SJCRH30 (cell line): ENCODE measurements at regions not wholly inside any gene's neighbourhood (a gene's known extent, or its start where the extent isn't known, plus 50 kb on each side); places are given as distances from the start of the nearest gene placed in this dataset.

ENCODE experiments used
- DNase-seq, 2 experiments: peaks; one replicate each; pipeline ENCODE4 v3.0.0-alpha.2; 2015 to 2020
- H3K27ac ChIP-seq: fragments of 250-450 bp; sonication (Bioruptor Pico); 2 replicates; pipeline ENCODE4 v1.5.1; 2020; ENCODE audit warnings: mild to moderate bottlenecking, moderate library complexity
- H3K27me3 ChIP-seq: fragments of 250-450 bp; sonication (Bioruptor Pico); 2 replicates; pipeline ENCODE4 v1.5.1; 2020; ENCODE audit warnings: mild to moderate bottlenecking, moderate library complexity
- H3K36me3 ChIP-seq: fragments of 250-450 bp; sonication (Bioruptor Pico); 2 replicates; pipeline ENCODE4 v1.5.1; 2020; ENCODE audit warnings: mild to moderate bottlenecking, moderate library complexity
- H3K4me1 ChIP-seq: fragments of 250-450 bp; sonication (Bioruptor Pico); 2 replicates; pipeline ENCODE4 v1.5.1; 2020; ENCODE audit warnings: mild to moderate bottlenecking, moderate library complexity
- H3K4me3 ChIP-seq: fragments of 250-450 bp; sonication (Bioruptor Pico); 2 replicates; pipeline ENCODE4 v1.5.1; 2020; ENCODE audit warnings: mild to moderate bottlenecking, moderate library complexity
- H3K9me3 ChIP-seq: fragments of 250-450 bp; sonication (Bioruptor Pico); replicated peaks from 2 replicates; pipeline ENCODE4 v1.5.1; 2020; ENCODE audit warnings: mild to moderate bottlenecking, moderate library complexity

- peak; percentile 47 to 55 for DNase-seq
- no peak overlapping the region; the same call in 1 of the 2 replicates for H3K27ac ChIP-seq
- no peaks in the 10 kb centered on the region for H3K27me3 ChIP-seq
- no peaks in the 10 kb centered on the region for H3K9me3 ChIP-seq
- peaks cover 54% of the 10 kb centered on the region for H3K36me3 ChIP-seq
- H3K4me1 ChIP-seq: peaks cover 18% of the 10 kb centered on the region
- no peak overlapping the region for H3K4me3 ChIP-seq
Observed at GRCh38 chr12:124464062-124464461, 103.3 kb downstream of the NCOR2 start.

GRCh38 chr12:124463341-124463921 is 104.0 kb downstream of the NCOR2 start:
- no peak overlapping the region for H3K4me3 ChIP-seq
- DNase-seq: peak; percentile 86 to 93
- no peaks in the 10 kb centered on the region for H3K9me3 ChIP-seq
- H3K4me1 ChIP-seq: peaks cover 18% of the 10 kb centered on the region
- H3K27ac ChIP-seq: peak overlapping the region; percentile 8; the same call in 1 of the 2 replicates
- peaks cover 57% of the 10 kb centered on the region for H3K36me3 ChIP-seq
- H3K27me3 ChIP-seq: no peaks in the 10 kb centered on the region

- DNase-seq: no peak
- Histone ChIP-seq H3K9me3 (no peaks in the 10 kb centered on the region), H3K36me3 (peaks cover 57% of the 10 kb centered on the region), H3K4me3 (no peak overlapping the region), H3K27ac (peak overlapping the region; percentile 8; the same call in 1 of the 2 replicates), H3K27me3 (no peaks in the 10 kb centered on the region), H3K4me1 (peaks cover 18% of the 10 kb centered on the region)
Observed at GRCh38 chr12:124462750-124463149, 104.7 kb downstream of the NCOR2 start.

DNA sequence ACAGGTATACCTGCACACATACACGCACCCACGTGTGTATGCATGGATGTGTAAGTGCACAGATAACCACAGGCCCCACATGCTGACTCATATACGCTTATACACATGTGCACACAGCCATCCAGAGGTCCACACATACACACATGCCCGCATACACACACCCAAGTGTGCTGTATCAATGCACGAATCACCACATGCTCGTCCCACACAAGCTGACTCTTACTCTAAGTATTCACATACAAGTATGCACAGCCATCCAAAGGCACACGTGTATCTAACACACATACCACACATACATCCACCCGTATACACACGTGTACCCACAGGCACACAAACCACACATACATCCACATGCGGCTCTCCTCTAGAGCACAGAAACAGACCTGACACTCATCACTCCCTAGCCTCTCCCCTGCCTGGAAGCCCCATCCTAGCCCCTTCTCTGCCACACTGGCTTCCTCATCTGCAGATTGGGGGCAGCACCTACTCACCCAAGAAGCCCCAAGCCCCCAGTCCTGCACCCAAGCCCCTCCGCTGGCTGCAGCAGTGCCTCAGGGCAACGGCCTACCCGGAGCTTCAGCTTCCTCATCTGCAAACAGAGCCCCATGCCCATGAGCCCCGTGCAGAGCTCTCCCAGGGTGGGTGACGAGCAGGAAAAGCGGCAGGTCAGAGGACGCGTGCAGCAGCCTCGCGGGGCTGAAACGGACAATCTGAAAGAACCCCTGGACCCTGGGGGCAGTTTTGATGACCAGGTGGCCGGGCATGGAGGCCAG is 105.4 kb downstream of the NCOR2 start:
- H3K9me3 ChIP-seq: no peaks in the 10 kb centered on the region
- peaks cover 18% of the 10 kb centered on the region for H3K4me1 ChIP-seq
- H3K4me3 ChIP-seq: no peak overlapping the region
- no peak overlapping the region for H3K27ac ChIP-seq
- no peaks in the 10 kb centered on the region for H3K27me3 ChIP-seq
- no peak for DNase-seq
- H3K36me3 ChIP-seq: peaks cover 57% of the 10 kb centered on the region

- H3K9me3 ChIP-seq: no peaks in the 10 kb centered on the region
- peaks cover 18% of the 10 kb centered on the region for H3K4me1 ChIP-seq
- DNase-seq: no peak
- no peak overlapping the region for H3K4me3 ChIP-seq
- peaks cover 52% of the 10 kb centered on the region for H3K36me3 ChIP-seq
- H3K27ac ChIP-seq: no peak overlapping the region
- H3K27me3 ChIP-seq: no peaks in the 10 kb centered on the region
Observed at GRCh38 chr12:124461241-124461673, 106.2 kb downstream of the NCOR2 start.

GRCh38 chr12:124460771-124461170 is 106.6 kb downstream of the NCOR2 start:
- DNase-seq: no peak
- peaks cover 48% of the 10 kb centered on the region for H3K36me3 ChIP-seq
- no peak overlapping the region for H3K27ac ChIP-seq
- H3K4me3 ChIP-seq: no peak overlapping the region
- H3K9me3 ChIP-seq: no peaks in the 10 kb centered on the region
- H3K27me3 ChIP-seq: no peaks in the 10 kb centered on the region
- peaks cover 18% of the 10 kb centered on the region for H3K4me1 ChIP-seq

DNA sequence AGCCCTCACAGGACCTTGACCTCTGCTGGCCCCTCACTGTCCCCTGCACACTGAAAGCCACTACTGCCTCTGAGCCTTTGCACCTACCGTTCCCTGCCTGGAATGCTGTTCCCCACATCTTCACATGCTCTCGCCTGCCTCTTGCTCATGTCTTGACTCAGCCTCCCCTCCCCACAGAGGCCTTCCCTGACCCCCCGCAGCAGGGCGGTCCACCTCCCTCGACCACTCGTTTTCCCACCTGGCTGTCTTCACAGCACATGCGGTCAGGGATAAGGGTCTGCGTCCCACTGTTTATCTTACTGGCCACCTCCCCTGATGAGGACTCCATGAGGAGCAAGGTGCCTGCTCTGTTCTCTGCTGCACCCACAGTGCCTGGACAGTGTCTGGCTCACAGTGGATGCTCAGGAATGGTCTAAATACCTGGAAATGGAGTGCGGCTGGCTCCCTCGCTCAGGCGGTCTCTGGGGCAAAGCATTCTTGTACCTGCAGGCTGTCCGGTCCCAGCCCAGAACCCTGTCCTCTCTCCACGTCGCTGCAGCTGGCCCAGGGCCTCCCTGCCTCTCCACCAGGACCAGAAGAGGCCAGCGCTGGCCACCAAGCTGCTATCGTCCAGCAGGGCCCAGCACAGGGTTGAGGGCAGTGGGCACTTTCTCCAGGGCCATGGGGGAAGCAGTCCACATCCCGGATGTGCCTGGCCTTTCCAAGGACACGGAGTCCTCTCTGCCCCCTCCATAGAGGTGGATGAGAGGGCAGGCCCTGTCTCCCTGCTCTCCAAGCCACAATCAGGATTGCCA is 107.4 kb downstream of the NCOR2 start:
- Histone ChIP-seq H3K9me3 (no peaks in the 10 kb centered on the region), H3K36me3 (peaks cover 44% of the 10 kb centered on the region), H3K27ac (no peak overlapping the region), H3K27me3 (no peaks in the 10 kb centered on the region), H3K4me1 (peaks cover 22% of the 10 kb centered on the region), H3K4me3 (no peak overlapping the region)
- no peak for DNase-seq

- Histone ChIP-seq H3K4me1 (peaks cover 25% of the 10 kb centered on the region), H3K9me3 (no peaks in the 10 kb centered on the region), H3K4me3 (no peak overlapping the region), H3K27me3 (no peaks in the 10 kb centered on the region), H3K27ac (no peak overlapping the region), H3K36me3 (peaks cover 41% of the 10 kb centered on the region)
- DNase-seq: no peak
Observed at GRCh38 chr12:124458992-124459851, 108.2 kb downstream of the NCOR2 start.

GRCh38 chr12:124458220-124458991 is 109.0 kb downstream of the NCOR2 start:
- Histone ChIP-seq H3K4me1 (peaks cover 27% of the 10 kb centered on the region), H3K36me3 (peaks cover 41% of the 10 kb centered on the region), H3K4me3 (no peak overlapping the region), H3K27ac (no peak overlapping the region), H3K27me3 (no peaks in the 10 kb centered on the region), H3K9me3 (no peaks in the 10 kb centered on the region)
- DNase-seq: no peak

DNA sequence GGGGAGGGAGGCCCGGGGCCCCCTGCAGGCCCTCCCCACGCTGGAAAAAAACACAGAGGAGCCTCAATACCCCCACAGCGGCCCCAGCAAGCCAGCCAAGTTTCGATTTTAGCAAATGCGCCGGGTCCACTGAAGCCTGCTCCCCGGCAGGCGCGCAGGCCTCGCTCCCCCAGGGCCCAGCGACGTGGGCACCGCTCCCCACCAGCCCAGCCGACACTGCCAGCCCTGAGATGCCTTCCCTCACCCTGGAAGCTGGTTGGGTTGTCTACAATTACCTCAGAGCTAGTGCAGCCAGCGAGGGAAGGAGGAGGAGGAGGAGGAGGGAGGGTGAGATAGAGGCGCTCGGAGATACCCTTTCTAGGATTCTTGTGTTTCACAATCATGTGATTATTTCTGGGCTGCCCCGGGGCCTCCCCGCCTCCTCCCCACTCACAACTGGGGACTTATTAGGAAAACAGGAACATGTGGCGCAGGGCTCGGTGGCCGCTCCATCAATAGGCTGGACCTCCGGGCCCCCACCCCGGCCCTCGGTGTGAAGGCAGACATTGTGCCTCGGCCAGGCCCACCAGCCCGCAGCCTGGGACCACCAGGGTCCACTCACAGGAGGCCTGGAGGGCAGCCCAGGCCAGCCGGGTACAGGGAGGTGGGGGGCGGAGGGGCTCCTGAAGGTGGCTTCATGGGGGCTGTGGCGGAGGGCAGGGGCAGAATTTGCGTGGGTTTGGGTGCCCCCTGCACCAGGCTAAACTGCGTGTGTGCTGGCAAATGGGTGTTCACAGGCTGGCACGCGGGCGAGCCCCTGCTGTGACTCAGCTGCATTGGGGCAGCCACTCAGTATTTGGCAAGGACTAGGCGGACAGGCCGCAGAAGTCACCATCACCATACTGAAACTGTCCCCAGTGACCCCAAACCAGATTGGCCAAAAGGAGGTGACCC is 109.9 kb downstream of the NCOR2 start:
- no peaks in the 10 kb centered on the region for H3K9me3 ChIP-seq
- H3K4me3 ChIP-seq: no peak overlapping the region
- H3K36me3 ChIP-seq: peaks cover 40% of the 10 kb centered on the region
- DNase-seq: no peak
- no peaks in the 10 kb centered on the region for H3K27me3 ChIP-seq
- peaks cover 27% of the 10 kb centered on the region for H3K4me1 ChIP-seq
- no peak overlapping the region for H3K27ac ChIP-seq

DNA sequence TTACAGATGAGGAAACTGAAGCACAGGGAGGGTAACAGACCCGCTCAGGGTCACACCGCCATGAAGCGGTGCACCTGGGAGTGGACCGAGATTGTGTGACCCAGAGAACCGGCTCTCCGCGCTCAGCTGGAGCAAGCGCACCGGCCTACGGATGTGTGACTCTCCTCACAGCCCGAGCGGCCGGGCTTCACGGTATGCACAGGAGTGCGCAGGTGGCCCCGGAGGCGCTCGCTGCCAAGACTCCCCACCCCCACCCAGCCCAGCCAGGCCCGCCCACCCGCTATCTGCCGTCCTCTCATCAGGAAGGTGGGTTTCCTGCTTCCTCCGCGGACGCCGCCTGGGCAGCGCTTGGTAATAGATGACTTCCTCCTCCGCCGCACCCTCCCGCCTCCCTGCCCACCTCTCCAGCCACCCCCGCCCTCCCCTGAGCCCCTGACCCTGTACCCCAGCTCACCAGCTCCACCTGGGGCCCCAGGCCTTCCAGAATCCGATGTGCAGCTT is 110.7 kb downstream of the NCOR2 start:
- Histone ChIP-seq H3K36me3 (peaks cover 31% of the 10 kb centered on the region), H3K4me1 (peaks cover 34% of the 10 kb centered on the region)

DNA sequence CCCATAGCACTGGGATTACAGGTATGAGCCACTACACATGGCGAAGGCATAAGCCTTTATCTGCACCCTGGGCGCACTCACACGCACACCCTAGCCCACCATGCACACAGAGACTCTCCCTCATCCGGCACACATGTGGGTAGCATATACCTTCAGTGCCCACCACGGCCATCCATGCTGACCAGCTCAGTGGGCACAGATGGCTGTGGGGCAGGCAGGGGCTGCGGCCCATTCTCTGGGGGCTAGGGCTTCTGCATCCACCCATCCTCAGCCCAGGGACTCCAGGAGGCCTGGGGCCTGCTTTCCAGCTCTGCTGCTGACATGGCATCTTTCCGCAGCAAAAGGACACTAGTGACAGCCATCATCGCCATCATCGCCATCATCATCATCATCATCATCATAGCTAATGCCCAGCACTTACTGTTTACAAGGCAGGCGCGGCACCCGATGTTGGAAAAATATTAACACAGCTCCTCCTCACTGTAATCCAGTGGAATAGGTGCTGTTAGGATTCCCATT is 111.2 kb downstream of the NCOR2 start:
- DNase-seq: no peak
- no peaks in the 10 kb centered on the region for H3K9me3 ChIP-seq
- H3K27me3 ChIP-seq: no peaks in the 10 kb centered on the region
- peaks cover 28% of the 10 kb centered on the region for H3K36me3 ChIP-seq
- no peak overlapping the region for H3K4me3 ChIP-seq
- H3K27ac ChIP-seq: no peak overlapping the region
- peaks cover 34% of the 10 kb centered on the region for H3K4me1 ChIP-seq

More for the DNA sequence above, 110.7 kb downstream of the NCOR2 start:
- DNase-seq: no peak
- Histone ChIP-seq H3K27ac (no peak overlapping the region), H3K9me3 (no peaks in the 10 kb centered on the region), H3K4me3 (no peak overlapping the region), H3K27me3 (no peaks in the 10 kb centered on the region)
